Pancreas (tissue), 10 donors: ENCODE measurements at regions not wholly inside any gene's neighbourhood (a gene's known extent, or its start where the extent isn't known, plus 50 kb on each side); places are given as distances from the start of the nearest gene placed in this dataset.

Source experiments
- ATAC-seq, 4 donors: fragments of 200-7000 bp; cut with Tn5 transposase; one replicate each; pipeline versions ENCODE4 v1.8.0 to v1.9.1; 2020; ENCODE audit warnings: mild to moderate bottlenecking in 4 of 4, moderate library complexity in 4 of 4
- DNase-seq, 6 donors: peaks; one replicate each; pipeline ENCODE4 v3.0.0-alpha.2; 2020
- FAIRE-seq: peaks from 2 replicates; lab custom pipeline; 2012; peaks lifted over from hg19 to GRCh38; lab: Jason Lieb, UNC
- H3K27ac ChIP-seq, 4 donors: fragments of 200-600 bp; sonication (generic); 1 replicate in 3 of 4; 2 replicates in 1 of 4; pipeline versions ENCODE4 v1.5.0 to v1.8.0; 2020
- H3K27me3 ChIP-seq, 4 donors: fragments of 200-600 bp; one replicate each; pipeline ENCODE4 v1.8.0; 2021
- H3K36me3 ChIP-seq, 3 donors: fragments of 200-600 bp; sonication (generic) in 1 of 3; one replicate each; pipeline versions ENCODE4 v1.5.0 to v1.8.0; 2020 to 2021
- H3K4me1 ChIP-seq, 3 donors: fragments of 200-600 bp; one replicate each; pipeline ENCODE4 v1.8.0; 2021
- H3K4me3 ChIP-seq, 4 donors: fragments of 200-600 bp; sonication (generic) in 2 of 4; one replicate each; pipeline versions ENCODE4 v1.5.0 to v1.8.0; 2020 to 2021
- H3K9me3 ChIP-seq, 4 donors: fragments of 200-600 bp; one replicate each; pipeline ENCODE4 v1.8.0; 2021
- WGBS, 2 donors: extraction: QIAGEN DNeasy Blood & Tissue Kit; methylation state at CpG; one replicate each; pipeline ENCODE4 v1.1.7; 2013; 5-methylcytosine and 5-hydroxymethylcytosine counted together
- intact Hi-C, 3 donors: fragments of 100-400 bp; cut with DNase I; formaldehyde crosslinking; loops; one replicate each; pipeline versions ENCODE4 v1.11.1 to v1.14.2; 2022
- TF ChIP-seq, protein P1 (sequence below), 4 donors: fragments of 200-600 bp; sonication (generic) in 3 of 4; IDR thresholded peaks; one replicate each; pipeline versions ENCODE4 v1.5.0 to v1.8.0; 2021; ENCODE audit warnings: antibody characterized with exemption in 4 of 4
- donor health status: healthy with polysubstance abuse.
- donor health status: DM: no; HTN: no; CAD: no; lungs with moderate emphysema.
- donor health status: DM: no; HTN: no; CAD: no.
- donor health status: control.
- donor health status: control.
- donor health status: Bipolar disorder and iron deficiency.
- donor health status: DM: yes; HTN: yes; CAD: no.
- donor health status: DM: no; HTN: no; CAD: no.
- donor health status: DM: no; HTN: no; CAD: no.
- donor health status: DM: yes; HTN: yes; CAD: no.

DNA sequence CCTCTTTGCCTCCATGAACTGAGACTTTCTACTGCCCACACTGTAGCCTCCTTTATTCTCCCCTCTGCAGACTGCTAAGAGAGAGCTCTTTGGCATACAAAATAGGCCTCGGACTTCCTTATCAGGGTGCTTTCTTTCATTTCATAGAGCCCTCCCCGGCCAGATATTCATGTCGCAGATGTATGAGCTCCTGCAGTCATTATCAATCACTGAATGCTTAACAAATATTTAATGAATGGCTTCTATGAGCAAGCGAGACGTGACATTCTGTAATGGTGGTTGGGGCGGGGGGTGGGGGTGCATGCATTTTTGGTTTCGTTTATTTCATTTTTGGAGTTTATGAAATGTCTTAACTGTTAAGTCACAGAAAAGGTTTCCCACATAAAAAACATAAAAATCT lies 344.8 kb upstream of the KAZN start:
- 49 to 54% methylated on average over 7 of the region's 7 CpGs for WGBS, 2 donors
- intact Hi-C loops: no loop called here
- TF ChIP-seq, protein P1, sequence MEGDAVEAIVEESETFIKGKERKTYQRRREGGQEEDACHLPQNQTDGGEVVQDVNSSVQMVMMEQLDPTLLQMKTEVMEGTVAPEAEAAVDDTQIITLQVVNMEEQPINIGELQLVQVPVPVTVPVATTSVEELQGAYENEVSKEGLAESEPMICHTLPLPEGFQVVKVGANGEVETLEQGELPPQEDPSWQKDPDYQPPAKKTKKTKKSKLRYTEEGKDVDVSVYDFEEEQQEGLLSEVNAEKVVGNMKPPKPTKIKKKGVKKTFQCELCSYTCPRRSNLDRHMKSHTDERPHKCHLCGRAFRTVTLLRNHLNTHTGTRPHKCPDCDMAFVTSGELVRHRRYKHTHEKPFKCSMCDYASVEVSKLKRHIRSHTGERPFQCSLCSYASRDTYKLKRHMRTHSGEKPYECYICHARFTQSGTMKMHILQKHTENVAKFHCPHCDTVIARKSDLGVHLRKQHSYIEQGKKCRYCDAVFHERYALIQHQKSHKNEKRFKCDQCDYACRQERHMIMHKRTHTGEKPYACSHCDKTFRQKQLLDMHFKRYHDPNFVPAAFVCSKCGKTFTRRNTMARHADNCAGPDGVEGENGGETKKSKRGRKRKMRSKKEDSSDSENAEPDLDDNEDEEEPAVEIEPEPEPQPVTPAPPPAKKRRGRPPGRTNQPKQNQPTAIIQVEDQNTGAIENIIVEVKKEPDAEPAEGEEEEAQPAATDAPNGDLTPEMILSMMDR (IDR thresholded peaks at IDR 0.05): no peak
- H3K4me3 ChIP-seq: no peak overlapping the region
- no peaks in the 10 kb centered on the region for H3K36me3 ChIP-seq
- no peak for DNase-seq
- no peak for ATAC-seq
- H3K27ac ChIP-seq: no peak overlapping the region
- no peaks in the 10 kb centered on the region for H3K9me3 ChIP-seq
- H3K27me3 ChIP-seq: no peaks in the 10 kb centered on the region
- no peak for FAIRE-seq
- no peaks in the 10 kb centered on the region for H3K4me1 ChIP-seq

DNA sequence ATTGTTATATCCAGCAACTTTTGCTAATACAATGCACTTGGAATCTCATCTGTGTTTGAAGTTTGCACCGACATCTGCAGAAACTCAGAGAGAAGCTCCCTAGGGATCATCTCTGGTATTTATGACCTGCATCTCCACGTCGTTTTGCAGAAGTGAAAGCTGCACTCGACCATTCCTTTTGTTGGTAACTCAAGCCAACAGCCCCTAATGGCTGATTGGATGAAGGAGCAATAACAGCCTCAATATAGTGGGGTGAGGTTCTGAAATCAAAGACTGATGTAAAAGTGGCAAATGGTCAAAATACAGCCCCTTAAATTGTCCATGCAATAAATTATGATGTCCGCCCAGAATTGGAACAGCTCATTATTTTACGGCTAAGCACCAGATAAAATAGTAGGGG lies 344.2 kb upstream of the KAZN start:
- ATAC-seq: no peak
- TF ChIP-seq, protein P1 (IDR thresholded peaks at IDR 0.05): no peak
- no peak overlapping the region for H3K4me3 ChIP-seq
- 57 to 62% methylated on average over 6 of the region's 6 CpGs for WGBS, 2 donors
- intact Hi-C loops: no loop called here
- no peaks in the 10 kb centered on the region for H3K9me3 ChIP-seq
- H3K27ac ChIP-seq: no peak overlapping the region
- H3K27me3 ChIP-seq: no peaks in the 10 kb centered on the region
- no peaks in the 10 kb centered on the region for H3K36me3 ChIP-seq
- FAIRE-seq: no peak
- no peak for DNase-seq
- H3K4me1 ChIP-seq: no peaks in the 10 kb centered on the region

DNA sequence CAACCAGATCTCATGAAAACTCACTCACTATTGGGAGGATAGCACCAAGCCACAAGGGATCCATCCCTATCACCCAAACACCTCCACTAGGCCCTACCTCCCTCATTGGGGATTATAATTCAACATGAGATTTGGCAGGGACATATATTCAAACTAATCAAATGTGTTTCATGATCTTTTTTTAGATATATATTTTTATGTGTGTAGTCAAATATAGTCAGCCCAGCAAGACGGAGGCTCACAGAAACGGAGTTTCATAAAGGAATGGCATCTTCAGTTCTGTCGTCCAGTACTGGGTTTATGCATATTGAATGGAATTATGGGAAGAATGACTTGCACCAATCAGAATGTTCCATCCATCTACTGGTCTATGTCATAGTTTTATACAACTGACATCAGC lies 343.3 kb upstream of the KAZN start:
- Histone ChIP-seq H3K4me1 (no peaks in the 10 kb centered on the region), H3K4me3 (no peak overlapping the region), H3K27me3 (no peaks in the 10 kb centered on the region), H3K9me3 (no peaks in the 10 kb centered on the region), H3K36me3 (no peaks in the 10 kb centered on the region), H3K27ac (no peak overlapping the region)
- FAIRE-seq (no peak), ATAC-seq (no peak), DNase-seq (no peak)
- TF ChIP-seq, protein P1 (IDR thresholded peaks at IDR 0.05): no peak
- intact Hi-C loops: no loop called here
- 73 to 87% methylated on average over 3 of the region's 3 CpGs for WGBS, 2 donors

DNA sequence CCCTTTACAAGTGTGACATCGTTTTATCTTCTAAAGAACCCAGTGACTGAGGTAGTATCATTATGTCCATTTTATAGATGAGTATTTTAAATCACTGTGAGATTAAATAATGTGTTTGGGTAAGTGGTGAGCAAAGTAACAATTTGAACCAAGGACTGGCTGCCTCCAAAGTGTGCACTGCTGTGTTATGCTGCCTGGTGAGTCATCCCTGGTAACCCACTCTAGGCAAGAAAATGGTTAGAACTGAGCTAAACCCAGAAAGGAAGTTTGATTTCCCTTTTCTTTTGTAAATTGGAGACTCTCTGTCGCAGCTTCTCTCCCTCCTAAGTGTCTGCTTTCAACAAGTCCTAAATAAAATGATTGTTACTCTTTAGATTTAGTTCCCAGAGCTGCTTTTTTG lies 342.8 kb upstream of the KAZN start:
- FAIRE-seq (no peak), ATAC-seq (no peak), DNase-seq (no peak)
- Histone ChIP-seq H3K4me1 (no peaks in the 10 kb centered on the region), H3K36me3 (no peaks in the 10 kb centered on the region), H3K27ac (no peak overlapping the region), H3K4me3 (no peak overlapping the region), H3K9me3 (no peaks in the 10 kb centered on the region), H3K27me3 (no peaks in the 10 kb centered on the region)
- WGBS, 2 donors: 60 to 61% methylated on average over 2 of the region's 2 CpGs
- TF ChIP-seq, protein P1 (IDR thresholded peaks at IDR 0.05): no peak
- intact Hi-C loops: no loop called here

DNA sequence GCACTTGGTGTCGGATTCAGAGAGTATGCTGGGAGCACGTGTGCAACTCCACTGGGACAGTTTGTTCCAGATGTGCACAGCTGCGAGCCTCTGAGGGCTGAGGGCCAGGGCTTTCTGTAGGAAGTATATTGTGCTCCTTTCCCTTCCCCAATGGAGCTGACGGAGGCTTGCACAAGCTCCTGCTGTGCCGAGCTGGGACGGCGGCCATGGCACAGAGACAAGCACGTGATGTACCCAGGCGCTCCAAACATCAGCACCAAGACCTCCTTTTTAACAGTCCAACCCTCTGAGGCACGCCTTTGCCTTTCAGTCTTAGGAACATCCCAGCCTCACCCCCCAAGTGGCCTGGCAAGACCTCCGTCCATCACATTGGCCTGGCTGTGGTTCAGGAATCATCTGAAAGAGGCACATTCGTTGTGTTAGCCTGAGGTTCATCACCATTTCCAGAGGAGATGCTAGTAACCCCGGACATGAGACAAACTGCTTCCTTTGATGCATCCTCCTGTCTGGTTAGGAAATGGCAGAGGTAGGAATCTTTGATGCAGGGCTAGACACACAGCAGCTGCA lies 339.2 kb upstream of the KAZN start:
- DNase-seq (peak in 5 of 6 donors; percentile 11 to 59 (median 27)), ATAC-seq (peak in 3 of 4 donors; percentile 54 to 63 (median 56)), FAIRE-seq (no peak)
- no peaks in the 10 kb centered on the region for H3K27me3 ChIP-seq
- no peak overlapping the region for H3K27ac ChIP-seq
- TF ChIP-seq, protein P1 (IDR thresholded peaks at IDR 0.05): no peak
- intact Hi-C loops: no loop called here
- no peak overlapping the region for H3K4me3 ChIP-seq
- WGBS, 2 donors: 66 to 83% methylated on average over 13 of the region's 13 CpGs
- no peaks in the 10 kb centered on the region for H3K4me1 ChIP-seq
- no peaks in the 10 kb centered on the region for H3K9me3 ChIP-seq
- H3K36me3 ChIP-seq: no peaks in the 10 kb centered on the region
